Muscle layer of duodenum (tissue), 2 donors: ENCODE measurements at regions not wholly inside any gene's neighbourhood (a gene's known extent, or its start where the extent isn't known, plus 50 kb on each side); places are given as distances from the start of the nearest gene placed in this dataset.

Experiments
- H3K27ac ChIP-seq: one replicate; pipeline ENCODE4 v1.7.0; 2013; ENCODE audit warnings: mild to moderate bottlenecking, low read length
- H3K27me3 ChIP-seq: one replicate; pipeline ENCODE4 v1.7.0; 2013; ENCODE audit warnings: low read depth, mild to moderate bottlenecking, control low read depth, low read length
- H3K36me3 ChIP-seq, 2 donors: one replicate each; pipeline ENCODE4 v1.7.0; 2013; ENCODE audit warnings: low read length in 2 of 2, control low read depth in 1 of 2, mild to moderate bottlenecking in 1 of 2; ENCODE audit not compliant: insufficient read depth in 2 of 2, control insufficient read depth in 1 of 2
- H3K4me1 ChIP-seq, 2 donors: one replicate each; pipeline ENCODE4 v1.7.0; 2013; ENCODE audit warnings: low read length in 2 of 2, mild to moderate bottlenecking in 2 of 2, control low read depth in 1 of 2, moderate library complexity in 1 of 2; ENCODE audit not compliant: insufficient read depth in 2 of 2, control insufficient read depth in 1 of 2
- H3K4me3 ChIP-seq, 2 donors: one replicate each; pipeline ENCODE4 v1.7.0; 2013; ENCODE audit warnings: low read length in 2 of 2, low read depth in 1 of 2, mild to moderate bottlenecking in 1 of 2
- H3K9me3 ChIP-seq, 2 donors: one replicate each; pipeline ENCODE4 v1.7.0; 2013; ENCODE audit warnings: low read length in 2 of 2, control low read depth in 1 of 2, mild to moderate bottlenecking in 1 of 2; ENCODE audit not compliant: control insufficient read depth in 1 of 2
- donor health status: healthy.

GRCh38 chr11:15453211-15453765 lies 338.6 kb downstream of the INSC start:
- Histone ChIP-seq H3K27me3 (no peaks in the 10 kb centered on the region), H3K4me3 (no peak overlapping the region), H3K36me3 (no peaks in the 10 kb centered on the region), H3K4me1 (no peaks in the 10 kb centered on the region), H3K9me3 (no peaks in the 10 kb centered on the region), H3K27ac (no peak overlapping the region)

- Histone ChIP-seq H3K36me3 (no peaks in the 10 kb centered on the region), H3K27ac (no peak overlapping the region), H3K9me3 (no peaks in the 10 kb centered on the region), H3K27me3 (no peaks in the 10 kb centered on the region), H3K4me3 (no peak overlapping the region), H3K4me1 (no peaks in the 10 kb centered on the region)
Measured at GRCh38 chr11:15468466-15468865, 353.7 kb downstream of the INSC start.

GRCh38 chr11:15471048-15471894 lies 356.5 kb downstream of the INSC start:
- no peak overlapping the region for H3K4me3 ChIP-seq
- no peaks in the 10 kb centered on the region for H3K9me3 ChIP-seq
- H3K27ac ChIP-seq, result peak overlapping the region; percentile 43
- no peaks in the 10 kb centered on the region for H3K36me3 ChIP-seq
- H3K27me3 ChIP-seq, result no peaks in the 10 kb centered on the region
- H3K4me1 ChIP-seq, result no peaks in the 10 kb centered on the region

- no peaks in the 10 kb centered on the region for H3K27me3 ChIP-seq
- H3K4me1 ChIP-seq, result no peaks in the 10 kb centered on the region
Measured at GRCh38 chr11:15471895-15472799, 357.4 kb downstream of the INSC start.

GRCh38 chr11:15473954-15474837 lies 359.5 kb downstream of the INSC start:
- H3K4me1 ChIP-seq, result no peaks in the 10 kb centered on the region
- no peak overlapping the region for H3K27ac ChIP-seq
- no peak overlapping the region for H3K4me3 ChIP-seq
- no peaks in the 10 kb centered on the region for H3K27me3 ChIP-seq
- no peaks in the 10 kb centered on the region for H3K36me3 ChIP-seq
- no peaks in the 10 kb centered on the region for H3K9me3 ChIP-seq

More at GRCh38 chr11:15471895-15472799, 357.4 kb downstream of the INSC start:
- no peaks in the 10 kb centered on the region for H3K9me3 ChIP-seq
- H3K27ac ChIP-seq, result peak overlapping the region; percentile 43
- no peak overlapping the region for H3K4me3 ChIP-seq
- H3K36me3 ChIP-seq, result no peaks in the 10 kb centered on the region

GRCh38 chr11:15476371-15476917 lies 361.7 kb downstream of the INSC start:
- Histone ChIP-seq H3K4me1 (no peaks in the 10 kb centered on the region), H3K27ac (no peak overlapping the region), H3K36me3 (no peaks in the 10 kb centered on the region), H3K9me3 (no peaks in the 10 kb centered on the region), H3K4me3 (no peak overlapping the region), H3K27me3 (no peaks in the 10 kb centered on the region)

- H3K4me1 ChIP-seq, result no peaks in the 10 kb centered on the region
- H3K4me3 ChIP-seq, result no peak overlapping the region
- H3K27ac ChIP-seq, result no peak overlapping the region
- no peaks in the 10 kb centered on the region for H3K36me3 ChIP-seq
- H3K9me3 ChIP-seq, result no peaks in the 10 kb centered on the region
- H3K27me3 ChIP-seq, result no peaks in the 10 kb centered on the region
Measured at GRCh38 chr11:15481871-15482270, 367.1 kb downstream of the INSC start.

- H3K4me1 ChIP-seq, result no peaks in the 10 kb centered on the region
- no peaks in the 10 kb centered on the region for H3K27me3 ChIP-seq
- H3K4me3 ChIP-seq, result no peak overlapping the region
- no peaks in the 10 kb centered on the region for H3K9me3 ChIP-seq
- H3K27ac ChIP-seq, result no peak overlapping the region
- H3K36me3 ChIP-seq, result no peaks in the 10 kb centered on the region
Measured at GRCh38 chr11:15483205-15483604, 368.5 kb downstream of the INSC start.

- Histone ChIP-seq H3K4me3 (no peak overlapping the region), H3K27ac (no peak overlapping the region), H3K4me1 (no peaks in the 10 kb centered on the region), H3K9me3 (no peaks in the 10 kb centered on the region), H3K27me3 (no peaks in the 10 kb centered on the region), H3K36me3 (no peaks in the 10 kb centered on the region)
Measured at GRCh38 chr11:15484398-15484797, 369.7 kb downstream of the INSC start.

- H3K4me3 ChIP-seq, result no peak overlapping the region
- no peaks in the 10 kb centered on the region for H3K36me3 ChIP-seq
- H3K27ac ChIP-seq, result no peak overlapping the region
- H3K9me3 ChIP-seq, result no peaks in the 10 kb centered on the region
- H3K27me3 ChIP-seq, result no peaks in the 10 kb centered on the region
- no peaks in the 10 kb centered on the region for H3K4me1 ChIP-seq
Measured at GRCh38 chr11:15485432-15485831, 370.7 kb downstream of the INSC start.
